ENCODE measurements at regions not wholly inside any gene's neighbourhood (a gene's known extent, or its start where the extent isn't known, plus 50 kb on each side); places are given as distances from the start of the nearest gene placed in this dataset.

GRCh38 chr3:22231061-22231460, 480.1 kb upstream of the ZNF385D start:
- H3K23ac ChIP-seq (ENCODE audit: insufficient read length): no peak overlapping the region
- ChIA-PET CTCF (ENCODE audit: partially characterized antibody) (no interaction called here), POLR2A (ENCODE audit: partially characterized antibody) (no interaction called here)
- no peaks in the 10 kb centered on the region for H3K79me2 ChIP-seq (ENCODE audit: control insufficient read depth in 1 of 2, insufficient read depth in 2 of 2, low read length in 2 of 2)
- 100% methylated on average over 1 of the region's 1 CpG; no CpG with 5 or more reads in 1 of the 2 experiments for WGBS, 2 experiments (ENCODE audit: extremely low coverage in 1 of 2, insufficient coverage in 1 of 2, insufficient read length in 1 of 2, insufficient replicate concordance in 2 of 2, low coverage in 1 of 2, low lambda C conversion rate in 2 of 2, missing lambda C conversion rate in 1 of 2)
- H3K9me3 ChIP-seq (ENCODE audit: insufficient read depth in 2 of 2, low read depth in 1 of 2, low read length in 1 of 2): no peaks in the 10 kb centered on the region
- TF ChIP-seq FOSL1 (IDR thresholded peaks at IDR 0.05; ENCODE audit: insufficient read depth, low read depth, low read length) (no peak), EGR1 (IDR thresholded peaks at IDR 0.05; ENCODE audit: borderline replicate concordance, low read depth, low read length) (no peak), SP2 (IDR thresholded peaks at IDR 0.05; ENCODE audit: low read length) (no peak), ASH2L (IDR thresholded peaks at IDR 0.05; ENCODE audit: low read length) (no peak), CREB1 (IDR thresholded peaks at IDR 0.05) (no peak), MAX (IDR thresholded peaks at IDR 0.05) (no peak), GABPA (IDR thresholded peaks at IDR 0.05; ENCODE audit: borderline replicate concordance, insufficient read depth, low read length) (no peak), NANOG (IDR thresholded peaks at IDR 0.05; ENCODE audit: insufficient read depth, low read depth, low read length, poor library complexity, severe bottlenecking) (no peak), CBX5 (IDR thresholded peaks at IDR 0.05; ENCODE audit: low read depth, low read length) (no peak)
- H3K56ac ChIP-seq (replicated peaks; ENCODE audit: insufficient read length, low read depth, low read length): no peak overlapping the region
- no peak for FAIRE-seq
- no peak overlapping the region for H3K4me2 ChIP-seq (ENCODE audit: insufficient read depth in 1 of 2, low read depth in 2 of 2, low read length in 2 of 2)
- no peak overlapping the region for H2AFZ ChIP-seq (ENCODE audit: low read length)
- no peaks in the 10 kb centered on the region for H3K79me1 ChIP-seq (ENCODE audit: low read depth, low read length)
- no peak overlapping the region for H3K4ac ChIP-seq (replicated peaks; ENCODE audit: insufficient read length, low read depth, low read length)
- no peaks in the 10 kb centered on the region for H4K20me1 ChIP-seq (replicated peaks in 1 of 2; ENCODE audit: control insufficient read depth in 1 of 2, insufficient read depth in 2 of 2, low read length in 2 of 2)
- H3K27ac ChIP-seq (ENCODE audit: low read depth, low read length): no peak overlapping the region
- no peaks in the 10 kb centered on the region for H3K4me1 ChIP-seq (replicated peaks in 1 of 4; ENCODE audit: control insufficient read depth in 3 of 4, insufficient read depth in 4 of 4, low read length in 3 of 4)
- no peak overlapping the region for H2AK5ac ChIP-seq (ENCODE audit: low read depth, low read length)
- no peak overlapping the region for H2BK12ac ChIP-seq (ENCODE audit: low read depth, low read length)
- no peaks in the 10 kb centered on the region for H3K36me3 ChIP-seq (ENCODE audit: control insufficient read depth in 2 of 4, insufficient read depth in 4 of 4, low read length in 3 of 4)
- H4K5ac ChIP-seq (ENCODE audit: insufficient read length, low read depth, low read length): no peak overlapping the region
- H2BK20ac ChIP-seq (ENCODE audit: low read length): no peak overlapping the region
- no peak overlapping the region for H3K9ac ChIP-seq (replicated peaks in 1 of 4; ENCODE audit: extremely low read depth in 1 of 4, low read depth in 3 of 4, low read length in 3 of 4)
- H4K8ac ChIP-seq (ENCODE audit: extremely low read depth, insufficient read depth, low read length): no peak overlapping the region
- no peaks in the 10 kb centered on the region for H3K23me2 ChIP-seq (ENCODE audit: low read depth, low read length)
- H3K27me3 ChIP-seq (replicated peaks in 1 of 4; ENCODE audit: control insufficient read depth in 3 of 4, extremely low read depth in 1 of 4, insufficient read depth in 3 of 4, low read length in 3 of 4): no peaks in the 10 kb centered on the region
- H3K14ac ChIP-seq (ENCODE audit: insufficient read length): no peak overlapping the region
- H3K18ac ChIP-seq (ENCODE audit: extremely low read depth, low read length): no peak overlapping the region
- no peak overlapping the region for H2BK5ac ChIP-seq (ENCODE audit: low read depth, low read length)
- H4K91ac ChIP-seq (replicated peaks; ENCODE audit: insufficient read length, low read length): no peak overlapping the region
- DNase-seq (ENCODE audit: low read depth in 1 of 2, low spot score in 2 of 2): no peak
- H3K4me3 ChIP-seq (ENCODE audit: extremely low read depth in 1 of 4, insufficient read depth in 2 of 4, low read depth in 3 of 4, low read length in 4 of 4): no peak overlapping the region
- no peak overlapping the region for H2BK120ac ChIP-seq (replicated peaks; ENCODE audit: low read depth, low read length)
- H2BK15ac ChIP-seq (ENCODE audit: low read length): no peak overlapping the region

Data from H1 (cell line).